ENCODE measurements at regions not wholly inside any gene's neighbourhood (a gene's known extent, or its start where the extent isn't known, plus 50 kb on each side); places are given as distances from the start of the nearest gene placed in this dataset.
"Not testable (repeated sequence)": the region's sequence is repeated elsewhere in the genome, so short reads cannot be mapped to it uniquely, and the experiment has no call there.

DNA sequence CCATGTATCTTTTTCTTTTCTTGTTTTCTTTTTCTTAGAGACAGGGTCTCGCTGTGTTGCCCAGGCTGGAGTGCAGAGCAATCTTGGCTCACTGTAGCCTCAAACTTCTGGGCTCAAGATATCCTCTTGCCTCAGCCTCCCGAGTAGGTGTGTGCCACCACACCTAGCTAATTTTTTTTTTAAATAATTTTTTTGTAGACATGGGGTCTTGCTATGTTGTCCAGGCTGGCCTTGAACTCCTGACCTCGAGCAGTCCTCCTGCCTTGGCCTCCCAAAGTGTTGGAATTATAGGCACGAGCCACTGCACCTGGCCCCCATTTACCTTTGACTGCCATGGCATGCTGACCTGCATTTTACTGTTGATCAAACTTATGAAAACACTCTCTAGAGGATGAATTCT is 198.6 kb downstream of the SOX4 start:
- TF ChIP-seq SP1 (IDR thresholded peaks at IDR 0.05), result no peak
- no peak for TF ChIP-seq TAF1 (conservative IDR thresholded peaks at IDR 0.05)
- no peak for TF ChIP-seq EGR1 (IDR thresholded peaks at IDR 0.05; ENCODE audit: low read depth in 2 of 2)
- TF ChIP-seq, protein P1, sequence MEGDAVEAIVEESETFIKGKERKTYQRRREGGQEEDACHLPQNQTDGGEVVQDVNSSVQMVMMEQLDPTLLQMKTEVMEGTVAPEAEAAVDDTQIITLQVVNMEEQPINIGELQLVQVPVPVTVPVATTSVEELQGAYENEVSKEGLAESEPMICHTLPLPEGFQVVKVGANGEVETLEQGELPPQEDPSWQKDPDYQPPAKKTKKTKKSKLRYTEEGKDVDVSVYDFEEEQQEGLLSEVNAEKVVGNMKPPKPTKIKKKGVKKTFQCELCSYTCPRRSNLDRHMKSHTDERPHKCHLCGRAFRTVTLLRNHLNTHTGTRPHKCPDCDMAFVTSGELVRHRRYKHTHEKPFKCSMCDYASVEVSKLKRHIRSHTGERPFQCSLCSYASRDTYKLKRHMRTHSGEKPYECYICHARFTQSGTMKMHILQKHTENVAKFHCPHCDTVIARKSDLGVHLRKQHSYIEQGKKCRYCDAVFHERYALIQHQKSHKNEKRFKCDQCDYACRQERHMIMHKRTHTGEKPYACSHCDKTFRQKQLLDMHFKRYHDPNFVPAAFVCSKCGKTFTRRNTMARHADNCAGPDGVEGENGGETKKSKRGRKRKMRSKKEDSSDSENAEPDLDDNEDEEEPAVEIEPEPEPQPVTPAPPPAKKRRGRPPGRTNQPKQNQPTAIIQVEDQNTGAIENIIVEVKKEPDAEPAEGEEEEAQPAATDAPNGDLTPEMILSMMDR (IDR thresholded peaks at IDR 0.05; ENCODE audit: low read depth, low read length, missing input control), result no peak
- TF ChIP-seq, protein P2, sequence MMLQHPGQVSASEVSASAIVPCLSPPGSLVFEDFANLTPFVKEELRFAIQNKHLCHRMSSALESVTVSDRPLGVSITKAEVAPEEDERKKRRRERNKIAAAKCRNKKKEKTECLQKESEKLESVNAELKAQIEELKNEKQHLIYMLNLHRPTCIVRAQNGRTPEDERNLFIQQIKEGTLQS (IDR thresholded peaks at IDR 0.05), result no peak
- no peak for TF ChIP-seq NR2F2 (IDR thresholded peaks at IDR 0.05)
- no peak for TF ChIP-seq RXRA (IDR thresholded peaks at IDR 0.05)
- TF ChIP-seq GABPA (IDR thresholded peaks at IDR 0.05 in 1 of 2, conservative IDR thresholded peaks at IDR 0.05 in 1 of 2), result no peak
- TF ChIP-seq, protein P3, sequence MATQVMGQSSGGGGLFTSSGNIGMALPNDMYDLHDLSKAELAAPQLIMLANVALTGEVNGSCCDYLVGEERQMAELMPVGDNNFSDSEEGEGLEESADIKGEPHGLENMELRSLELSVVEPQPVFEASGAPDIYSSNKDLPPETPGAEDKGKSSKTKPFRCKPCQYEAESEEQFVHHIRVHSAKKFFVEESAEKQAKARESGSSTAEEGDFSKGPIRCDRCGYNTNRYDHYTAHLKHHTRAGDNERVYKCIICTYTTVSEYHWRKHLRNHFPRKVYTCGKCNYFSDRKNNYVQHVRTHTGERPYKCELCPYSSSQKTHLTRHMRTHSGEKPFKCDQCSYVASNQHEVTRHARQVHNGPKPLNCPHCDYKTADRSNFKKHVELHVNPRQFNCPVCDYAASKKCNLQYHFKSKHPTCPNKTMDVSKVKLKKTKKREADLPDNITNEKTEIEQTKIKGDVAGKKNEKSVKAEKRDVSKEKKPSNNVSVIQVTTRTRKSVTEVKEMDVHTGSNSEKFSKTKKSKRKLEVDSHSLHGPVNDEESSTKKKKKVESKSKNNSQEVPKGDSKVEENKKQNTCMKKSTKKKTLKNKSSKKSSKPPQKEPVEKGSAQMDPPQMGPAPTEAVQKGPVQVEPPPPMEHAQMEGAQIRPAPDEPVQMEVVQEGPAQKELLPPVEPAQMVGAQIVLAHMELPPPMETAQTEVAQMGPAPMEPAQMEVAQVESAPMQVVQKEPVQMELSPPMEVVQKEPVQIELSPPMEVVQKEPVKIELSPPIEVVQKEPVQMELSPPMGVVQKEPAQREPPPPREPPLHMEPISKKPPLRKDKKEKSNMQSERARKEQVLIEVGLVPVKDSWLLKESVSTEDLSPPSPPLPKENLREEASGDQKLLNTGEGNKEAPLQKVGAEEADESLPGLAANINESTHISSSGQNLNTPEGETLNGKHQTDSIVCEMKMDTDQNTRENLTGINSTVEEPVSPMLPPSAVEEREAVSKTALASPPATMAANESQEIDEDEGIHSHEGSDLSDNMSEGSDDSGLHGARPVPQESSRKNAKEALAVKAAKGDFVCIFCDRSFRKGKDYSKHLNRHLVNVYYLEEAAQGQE (IDR thresholded peaks at IDR 0.05), result no peak
- TF ChIP-seq RAD21 (IDR thresholded peaks at IDR 0.05), result no peak
- TF ChIP-seq FOXA1 (IDR thresholded peaks at IDR 0.05), result no peak
- H3K27ac ChIP-seq (ENCODE audit: low read depth in 1 of 2, low read length in 2 of 2), result no peak overlapping the region
- H3K4me1 ChIP-seq (ENCODE audit: control insufficient read depth in 4 of 4, insufficient read depth in 4 of 4, low read length in 3 of 4), result no peaks in the 10 kb centered on the region
- no peak overlapping the region for H3K9ac ChIP-seq (ENCODE audit: low read depth in 1 of 2, low read length in 2 of 2)
- H3K27me3 ChIP-seq (ENCODE audit: control insufficient read depth in 4 of 4, insufficient read depth in 4 of 4, low read length in 3 of 4), result no peaks in the 10 kb centered on the region
- WGBS, result 82% methylated on average over 4 of the region's 4 CpGs
- H3K36me3 ChIP-seq (ENCODE audit: control insufficient read depth in 4 of 4, insufficient read depth in 3 of 4, low read depth in 1 of 4, low read length in 3 of 4), result no peaks in the 10 kb centered on the region
- no peaks in the 10 kb centered on the region for H3K9me3 ChIP-seq (ENCODE audit: control insufficient read depth in 4 of 4, low read length in 3 of 4)
- H3K4me3 ChIP-seq (ENCODE audit: low read depth in 1 of 3, low read length in 3 of 3), result no peak overlapping the region
- no peak for DNase-seq (ENCODE audit: low spot score)

DNA sequence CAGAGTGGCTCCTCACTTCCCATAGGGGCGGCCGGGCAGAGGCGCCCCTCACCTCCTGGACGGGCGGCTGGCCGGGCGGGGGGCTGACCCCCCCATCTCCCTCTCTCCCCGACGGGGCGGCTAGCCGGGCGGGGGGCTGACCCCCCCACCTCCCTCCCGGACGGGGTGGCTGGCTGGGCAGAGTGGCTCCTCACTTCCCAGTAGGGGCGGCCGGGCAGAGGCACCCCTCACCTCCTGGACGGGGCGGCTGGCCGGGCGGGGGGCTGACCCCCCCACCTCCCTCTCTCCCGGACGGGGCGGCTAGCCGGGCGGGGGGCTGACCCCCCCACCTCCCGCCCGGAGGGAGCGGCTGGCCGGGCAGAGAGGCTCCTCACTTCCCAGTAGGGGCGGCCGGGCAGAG is 203.4 kb downstream of the SOX4 start:
- not testable (repeated sequence) for H3K27me3 ChIP-seq (ENCODE audit: control insufficient read depth in 4 of 4, insufficient read depth in 4 of 4, low read length in 3 of 4); H3K9ac ChIP-seq (ENCODE audit: low read depth in 1 of 2, low read length in 2 of 2); H3K36me3 ChIP-seq (ENCODE audit: control insufficient read depth in 4 of 4, insufficient read depth in 3 of 4, low read depth in 1 of 4, low read length in 3 of 4); DNase-seq (ENCODE audit: low spot score); H3K4me3 ChIP-seq (ENCODE audit: low read depth in 1 of 3, low read length in 3 of 3); H3K4me1 ChIP-seq (ENCODE audit: control insufficient read depth in 4 of 4, insufficient read depth in 4 of 4, low read length in 3 of 4); H3K27ac ChIP-seq (ENCODE audit: low read depth in 1 of 2, low read length in 2 of 2); H3K9me3 ChIP-seq (ENCODE audit: control insufficient read depth in 4 of 4, low read length in 3 of 4)
- WGBS, result 95% methylated on average over 28 of the region's 31 CpGs

DNA sequence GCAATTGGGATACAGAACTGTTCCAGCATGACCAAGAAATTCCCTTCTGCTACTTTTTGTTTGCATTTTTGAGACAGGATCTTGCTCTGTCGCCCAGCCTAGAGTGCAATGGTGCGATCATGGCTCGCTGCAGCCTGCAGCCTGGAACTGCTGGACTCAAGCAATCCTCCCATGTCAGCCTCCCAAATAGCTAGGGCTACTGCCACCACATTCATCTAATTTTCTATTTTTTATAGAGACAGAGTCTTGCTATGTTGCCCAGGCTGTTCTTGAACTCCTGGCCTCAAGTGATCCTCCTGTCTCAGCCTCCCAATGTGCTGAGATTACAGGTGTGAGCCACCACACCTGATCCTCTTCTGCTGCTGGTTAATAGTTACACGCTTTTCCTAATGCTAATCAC is 204.9 kb downstream of the SOX4 start:
- Histone ChIP-seq H3K4me1 (ENCODE audit: control insufficient read depth in 4 of 4, insufficient read depth in 4 of 4, low read length in 3 of 4) (no peaks in the 10 kb centered on the region), H3K4me3 (ENCODE audit: low read depth in 1 of 3, low read length in 3 of 3) (no peak overlapping the region), H3K9me3 (ENCODE audit: control insufficient read depth in 4 of 4, low read length in 3 of 4) (no peaks in the 10 kb centered on the region), H3K27ac (ENCODE audit: low read depth in 1 of 2, low read length in 2 of 2) (no peak overlapping the region), H3K9ac (ENCODE audit: low read depth in 1 of 2, low read length in 2 of 2) (no peak overlapping the region), H3K27me3 (ENCODE audit: control insufficient read depth in 4 of 4, insufficient read depth in 4 of 4, low read length in 3 of 4) (no peaks in the 10 kb centered on the region), H3K36me3 (ENCODE audit: control insufficient read depth in 4 of 4, insufficient read depth in 3 of 4, low read depth in 1 of 4, low read length in 3 of 4) (no peaks in the 10 kb centered on the region)
- no peak for DNase-seq (ENCODE audit: low spot score)
- WGBS, result 98% methylated on average over 4 of the region's 4 CpGs
- TF ChIP-seq SP1 (IDR thresholded peaks at IDR 0.05) (no peak), GABPA (IDR thresholded peaks at IDR 0.05 in 1 of 2, conservative IDR thresholded peaks at IDR 0.05 in 1 of 2) (no peak), NR2F2 (IDR thresholded peaks at IDR 0.05) (no peak), RXRA (IDR thresholded peaks at IDR 0.05) (no peak), HNF4A (conservative IDR thresholded peaks at IDR 0.05) (no peak), EGR1 (IDR thresholded peaks at IDR 0.05; ENCODE audit: low read depth in 2 of 2) (no peak), YY1 (IDR thresholded peaks at IDR 0.05) (no peak), FOXA2 (IDR thresholded peaks at IDR 0.05) (no peak), FOXA1 (IDR thresholded peaks at IDR 0.05) (no peak)
- TF ChIP-seq, protein P4, sequence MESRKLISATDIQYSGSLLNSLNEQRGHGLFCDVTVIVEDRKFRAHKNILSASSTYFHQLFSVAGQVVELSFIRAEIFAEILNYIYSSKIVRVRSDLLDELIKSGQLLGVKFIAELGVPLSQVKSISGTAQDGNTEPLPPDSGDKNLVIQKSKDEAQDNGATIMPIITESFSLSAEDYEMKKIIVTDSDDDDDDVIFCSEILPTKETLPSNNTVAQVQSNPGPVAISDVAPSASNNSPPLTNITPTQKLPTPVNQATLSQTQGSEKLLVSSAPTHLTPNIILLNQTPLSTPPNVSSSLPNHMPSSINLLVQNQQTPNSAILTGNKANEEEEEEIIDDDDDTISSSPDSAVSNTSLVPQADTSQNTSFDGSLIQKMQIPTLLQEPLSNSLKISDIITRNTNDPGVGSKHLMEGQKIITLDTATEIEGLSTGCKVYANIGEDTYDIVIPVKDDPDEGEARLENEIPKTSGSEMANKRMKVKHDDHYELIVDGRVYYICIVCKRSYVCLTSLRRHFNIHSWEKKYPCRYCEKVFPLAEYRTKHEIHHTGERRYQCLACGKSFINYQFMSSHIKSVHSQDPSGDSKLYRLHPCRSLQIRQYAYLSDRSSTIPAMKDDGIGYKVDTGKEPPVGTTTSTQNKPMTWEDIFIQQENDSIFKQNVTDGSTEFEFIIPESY (IDR thresholded peaks at IDR 0.05), result no peak
- TF ChIP-seq, protein P1 (IDR thresholded peaks at IDR 0.05; ENCODE audit: low read depth, low read length, missing input control), result no peak
- TF ChIP-seq, protein P5, sequence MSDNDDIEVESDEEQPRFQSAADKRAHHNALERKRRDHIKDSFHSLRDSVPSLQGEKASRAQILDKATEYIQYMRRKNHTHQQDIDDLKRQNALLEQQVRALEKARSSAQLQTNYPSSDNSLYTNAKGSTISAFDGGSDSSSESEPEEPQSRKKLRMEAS (IDR thresholded peaks at IDR 0.05), result no peak
